Upper lobe of left lung (tissue), 6 donors: ENCODE measurements at regions not wholly inside any gene's neighbourhood (a gene's known extent, or its start where the extent isn't known, plus 50 kb on each side); places are given as distances from the start of the nearest gene placed in this dataset.

ENCODE experiments used
- ATAC-seq, 2 donors: fragments of 200-7000 bp; cut with Tn5 transposase; one replicate each; pipeline ENCODE4 v1.9.1; 2022; ENCODE audit warnings: mild to moderate bottlenecking in 2 of 2, moderate library complexity in 2 of 2; ENCODE audit not compliant: low FRiP score in 2 of 2
- DNase-seq, 2 donors: peaks; one replicate each; pipeline ENCODE4 v3.0.0-alpha.2; 2019 to 2020
- H3K27ac ChIP-seq, 4 donors: fragments of 200-600 bp; sonication (generic); one replicate each; pipeline ENCODE4 v1.5.1; 2016 to 2019
- H3K27me3 ChIP-seq, 4 donors: fragments of 200-600 bp; sonication (generic); one replicate each; pipeline ENCODE4 v1.5.1; 2017 to 2019
- H3K36me3 ChIP-seq, 4 donors: fragments of 200-600 bp; sonication (generic); one replicate each; pipeline ENCODE4 v1.5.1; 2016 to 2019
- H3K4me1 ChIP-seq, 4 donors: fragments of 200-600 bp; sonication (generic); one replicate each; pipeline ENCODE4 v1.5.1; 2018 to 2019
- H3K4me3 ChIP-seq, 4 donors: fragments of 200-600 bp; sonication (generic); one replicate each; pipeline ENCODE4 v1.5.1; 2017 to 2019; ENCODE audit warnings: mild to moderate bottlenecking in 2 of 4, moderate library complexity in 1 of 4
- H3K9me3 ChIP-seq, 4 donors: fragments of 200-600 bp; sonication (generic); one replicate each; pipeline ENCODE4 v1.5.1; 2018 to 2019
- CTCF ChIP-seq, 6 experiments: fragments of 450-650 bp in 4 of 6; fragments of 200-600 bp in 2 of 6; sonication (generic) in 2 of 6; IDR thresholded peaks; one replicate each; pipeline ENCODE4 v1.5.1; 2016 to 2019; ENCODE audit warnings: antibody characterized with exemption in 6 of 6
- EP300 ChIP-seq, 4 donors: sonication (generic); formaldehyde crosslinking; IDR thresholded peaks; one replicate each; pipeline ENCODE4 v1.5.1; 2017; ENCODE audit warnings: antibody characterized with exemption in 4 of 4, control low read depth in 2 of 4
- POLR2A ChIP-seq, 4 donors: fragments of 450-650 bp; IDR thresholded peaks; one replicate each; pipeline ENCODE4 v1.5.1; 2016 to 2017; ENCODE audit warnings: antibody characterized with exemption in 4 of 4, mild to moderate bottlenecking in 2 of 4
- POLR2AphosphoS5 ChIP-seq, 2 donors: sonication (generic); formaldehyde crosslinking; IDR thresholded peaks; one replicate each; pipeline ENCODE4 v1.5.1; 2017; ENCODE audit warnings: antibody characterized with exemption in 2 of 2
- WGBS, 2 donors: methylation state at CpG; one replicate each; pipeline ENCODE4 v1.1.5; 2017 to 2018; 5-methylcytosine and 5-hydroxymethylcytosine counted together
- donor health status: DM: no; HTN: no; CAD: no; lungs with moderate emphysema.
- donor health status: DM: no; HTN: yes; CAD: no; lungs with severe emphysema.

GRCh38 chr1:219782311-219782710, 146.0 kb downstream of the SLC30A10 start:
- 71 to 82% methylated on average over 3 to 4 of the region's 4 CpGs for WGBS, 2 donors
- no peak overlapping the region for H3K4me3 ChIP-seq
- ATAC-seq (no peak), DNase-seq (no peak)
- TF ChIP-seq CTCF (IDR thresholded peaks at IDR 0.05) (no peak), POLR2AphosphoS5 (IDR thresholded peaks at IDR 0.05) (no peak), POLR2A (IDR thresholded peaks at IDR 0.05) (no peak), EP300 (IDR thresholded peaks at IDR 0.05) (no peak)
- no peaks in the 10 kb centered on the region for H3K9me3 ChIP-seq
- peaks cover 0 to 19% (median 8%) of the 10 kb centered on the region in 4 donors for H3K4me1 ChIP-seq
- H3K27ac ChIP-seq, result no peak overlapping the region
- H3K27me3 ChIP-seq, result no peaks in the 10 kb centered on the region
- no peaks in the 10 kb centered on the region for H3K36me3 ChIP-seq

- H3K36me3 ChIP-seq, result no peaks in the 10 kb centered on the region
- H3K9me3 ChIP-seq, result no peaks in the 10 kb centered on the region
- ATAC-seq, result no peak
- H3K27me3 ChIP-seq, result no peaks in the 10 kb centered on the region
- no peak for TF ChIP-seq CTCF (IDR thresholded peaks at IDR 0.05)
- no peak for TF ChIP-seq POLR2AphosphoS5 (IDR thresholded peaks at IDR 0.05)
- no peak for TF ChIP-seq EP300 (IDR thresholded peaks at IDR 0.05)
- no peak for TF ChIP-seq POLR2A (IDR thresholded peaks at IDR 0.05)
- no peak for DNase-seq
- peaks cover 0 to 19% (median 8%) of the 10 kb centered on the region in 4 donors for H3K4me1 ChIP-seq
- no peak overlapping the region for H3K27ac ChIP-seq
- no peak overlapping the region for H3K4me3 ChIP-seq
These were observed 146.9 kb downstream of the SLC30A10 start for GRCh38 chr1:219781491-219781890.

- TF ChIP-seq POLR2AphosphoS5 (IDR thresholded peaks at IDR 0.05), result no peak
- no peak for TF ChIP-seq POLR2A (IDR thresholded peaks at IDR 0.05)
- no peak for TF ChIP-seq CTCF (IDR thresholded peaks at IDR 0.05)
- no peak for TF ChIP-seq EP300 (IDR thresholded peaks at IDR 0.05)
- no peaks in the 10 kb centered on the region for H3K36me3 ChIP-seq
- 62 to 67% methylated on average over 4 of the region's 4 CpGs for WGBS, 2 donors
- no peak for ATAC-seq
- DNase-seq, result no peak
- H3K4me3 ChIP-seq, result no peak overlapping the region
- peaks cover 0 to 4% (median 0%) of the 10 kb centered on the region in 4 donors for H3K4me1 ChIP-seq
- H3K9me3 ChIP-seq, result no peaks in the 10 kb centered on the region
- H3K27me3 ChIP-seq, result no peaks in the 10 kb centered on the region
- no peak overlapping the region for H3K27ac ChIP-seq
These were observed 149.5 kb downstream of the SLC30A10 start for GRCh38 chr1:219778793-219779369.

GRCh38 chr1:219778110-219778509, 150.2 kb downstream of the SLC30A10 start:
- TF ChIP-seq EP300 (IDR thresholded peaks at IDR 0.05) (no peak), POLR2A (IDR thresholded peaks at IDR 0.05) (no peak), CTCF (IDR thresholded peaks at IDR 0.05) (no peak), POLR2AphosphoS5 (IDR thresholded peaks at IDR 0.05) (no peak)
- Histone ChIP-seq H3K36me3 (no peaks in the 10 kb centered on the region), H3K27ac (no peak overlapping the region), H3K4me1 (no peaks in the 10 kb centered on the region), H3K27me3 (no peaks in the 10 kb centered on the region), H3K9me3 (no peaks in the 10 kb centered on the region), H3K4me3 (no peak overlapping the region)
- WGBS, 2 donors, result 83 to 86% methylated on average over 3 of the region's 3 CpGs
- DNase-seq (no peak), ATAC-seq (no peak)

- Histone ChIP-seq H3K27ac (no peak overlapping the region), H3K9me3 (no peaks in the 10 kb centered on the region), H3K36me3 (no peaks in the 10 kb centered on the region), H3K4me3 (no peak overlapping the region), H3K27me3 (no peaks in the 10 kb centered on the region), H3K4me1 (no peaks in the 10 kb centered on the region)
- TF ChIP-seq POLR2AphosphoS5 (IDR thresholded peaks at IDR 0.05) (no peak), CTCF (IDR thresholded peaks at IDR 0.05) (no peak), POLR2A (IDR thresholded peaks at IDR 0.05) (no peak), EP300 (IDR thresholded peaks at IDR 0.05) (no peak)
- WGBS, 2 donors, result 91 to 97% methylated on average over 2 of the region's 2 CpGs
- DNase-seq, result no peak
- no peak for ATAC-seq
These were observed 154.0 kb downstream of the SLC30A10 start for GRCh38 chr1:219774386-219774785.
